GM18508 (cell line): ENCODE measurements at regions not wholly inside any gene's neighbourhood (a gene's known extent, or its start where the extent isn't known, plus 50 kb on each side); places are given as distances from the start of the nearest gene placed in this dataset.
"Not testable (repeated sequence)": the region's sequence is repeated elsewhere in the genome, so short reads cannot be mapped to it uniquely, and the experiment has no call there.

ENCODE experiments used
- ATAC-seq: cut with Tn5 transposase; IDR thresholded peaks from one replicate; pipeline ENCODE4 v1.9.1; 2021; ENCODE audit warnings: moderate number of reproducible peaks; ENCODE audit not compliant: insufficient read depth, unreplicated experiment

DNA sequence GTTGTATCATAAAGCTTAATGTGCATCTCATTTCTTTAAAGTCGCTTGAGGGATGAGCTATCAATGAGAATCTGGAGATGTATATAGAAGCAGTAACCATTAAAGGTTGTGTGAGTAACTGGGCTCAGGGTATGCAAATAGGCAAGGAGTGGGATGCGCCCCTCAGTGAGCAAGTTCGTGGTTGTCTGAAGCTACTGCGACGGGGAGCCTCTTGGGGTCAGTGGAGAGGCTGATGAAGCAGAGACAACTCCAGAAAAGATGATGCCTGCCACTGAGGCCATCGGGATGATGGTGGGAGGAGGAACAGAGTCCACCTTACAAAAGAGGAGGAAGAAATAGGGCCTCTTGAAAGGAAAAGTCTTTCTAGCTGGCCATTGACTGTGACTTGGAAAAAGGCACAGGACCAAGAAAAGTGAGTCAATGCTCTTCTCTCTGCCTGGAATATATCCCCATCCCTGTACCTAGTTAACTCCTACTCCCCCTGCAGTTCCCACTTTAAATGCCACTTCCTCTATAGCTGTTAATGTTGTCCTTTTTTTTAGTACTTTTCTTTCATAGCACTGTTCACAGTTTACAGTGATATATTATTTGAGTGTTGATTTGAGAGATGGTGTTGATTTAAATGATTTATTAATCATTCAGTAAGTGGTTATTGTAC lies 51.4 kb upstream of the LSM6 start:
- ATAC-seq, result peak; percentile 54

DNA sequence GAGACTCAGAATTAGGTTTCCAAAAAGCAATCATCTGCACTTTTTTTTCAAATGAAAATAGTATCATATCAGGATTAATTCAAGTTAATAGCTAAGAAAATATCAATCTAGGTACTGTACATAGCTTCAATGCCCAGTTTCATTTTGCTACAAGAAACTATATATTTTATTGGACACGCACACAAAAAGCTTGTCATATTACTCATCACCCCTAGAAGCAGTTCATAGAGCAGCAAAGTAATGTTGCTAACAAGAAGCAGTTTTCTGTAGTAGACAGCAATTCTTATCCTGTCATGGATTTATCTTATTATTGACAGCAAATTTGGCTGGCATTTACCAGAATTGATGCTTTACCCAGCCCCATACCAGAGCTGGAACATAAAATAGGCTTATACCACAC lies 52.3 kb upstream of the LSM6 start:
- no peak for ATAC-seq

DNA sequence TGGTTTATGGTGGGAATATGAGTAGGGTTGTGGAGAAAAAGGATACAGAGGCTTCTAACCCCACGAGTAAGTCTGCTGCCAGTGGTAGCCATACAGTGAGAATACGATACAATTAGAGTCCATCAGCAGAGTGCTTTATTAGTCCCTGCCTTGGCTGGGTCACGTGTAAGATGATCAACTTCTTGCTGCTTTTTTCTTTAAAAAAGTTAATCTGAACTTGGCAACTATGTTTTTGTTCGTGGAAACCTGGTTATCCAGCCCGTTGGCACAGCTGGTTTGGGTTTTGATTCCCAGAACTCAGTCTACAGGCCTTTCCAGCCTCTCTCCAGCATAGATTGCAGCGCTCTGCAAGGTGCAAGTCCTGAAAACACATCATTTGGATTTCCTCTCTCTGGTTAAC lies 53.1 kb upstream of the LSM6 start:
- ATAC-seq, result no peak

DNA sequence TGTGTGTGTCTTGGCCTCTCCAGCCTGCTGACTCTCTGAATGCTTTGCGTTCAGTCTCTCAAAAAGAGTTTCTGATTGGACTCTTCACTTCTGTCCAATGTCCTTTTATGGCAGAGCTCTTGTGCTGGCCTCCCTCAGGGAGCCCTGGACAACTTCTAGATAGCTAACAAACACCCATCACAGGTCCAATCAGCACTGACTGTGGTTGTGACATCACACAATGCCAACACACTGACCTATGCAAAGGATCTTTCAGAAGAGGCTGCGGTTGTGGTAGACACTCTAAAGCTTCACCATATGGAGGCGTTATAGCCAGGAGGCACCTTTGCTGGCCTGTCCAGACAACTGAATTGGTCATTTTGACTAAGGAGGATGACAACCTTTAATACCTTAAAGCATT lies 53.8 kb upstream of the LSM6 start:
- ATAC-seq, result no peak

DNA sequence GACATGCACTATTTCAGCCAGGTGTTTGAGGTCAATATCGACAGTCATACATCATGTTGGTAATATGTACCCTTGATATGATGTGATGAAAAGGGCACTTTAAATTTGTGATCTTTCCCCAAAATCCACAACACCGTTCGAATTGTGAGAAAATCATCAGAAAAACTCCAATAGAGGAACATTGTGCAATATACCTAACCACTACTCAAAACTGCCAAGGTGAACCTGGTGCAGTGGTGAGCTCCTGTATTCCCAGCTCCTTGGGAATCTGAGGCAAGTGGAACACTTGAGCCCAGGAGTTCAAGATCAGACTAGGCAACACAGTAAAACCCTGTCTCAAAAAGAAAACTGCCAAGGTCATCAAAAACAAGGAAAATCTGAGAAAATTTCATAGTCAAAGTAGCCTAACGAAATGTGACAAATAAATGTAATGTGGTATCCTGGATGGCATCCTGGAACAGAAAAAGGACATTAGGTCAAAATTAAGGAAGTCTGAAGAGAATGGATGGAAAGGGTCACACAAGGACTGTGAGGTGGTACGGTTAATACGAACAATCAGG lies 55.6 kb upstream of the LSM6 start:
- ATAC-seq, result no peak

DNA sequence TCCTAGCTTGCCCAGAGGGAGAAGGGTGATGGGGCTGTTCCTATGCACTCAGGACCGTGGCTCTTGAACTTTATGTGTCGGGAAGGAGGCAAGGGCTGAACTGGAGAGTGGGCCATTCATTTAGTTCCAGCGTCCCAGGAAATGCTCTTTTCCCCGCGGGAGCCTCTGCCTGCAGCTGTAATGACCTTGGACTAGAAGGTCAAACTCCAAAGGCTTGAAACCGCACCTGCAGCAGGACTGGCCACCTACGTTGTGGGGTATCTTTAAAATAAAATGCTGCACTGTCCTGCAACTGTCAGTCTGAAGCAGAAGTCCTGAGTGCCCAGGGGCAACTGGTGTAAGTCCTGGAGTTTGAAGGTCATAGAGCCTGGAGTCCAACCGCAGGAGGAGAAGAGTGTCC lies 61.5 kb upstream of the LSM6 start:
- no peak for ATAC-seq

DNA sequence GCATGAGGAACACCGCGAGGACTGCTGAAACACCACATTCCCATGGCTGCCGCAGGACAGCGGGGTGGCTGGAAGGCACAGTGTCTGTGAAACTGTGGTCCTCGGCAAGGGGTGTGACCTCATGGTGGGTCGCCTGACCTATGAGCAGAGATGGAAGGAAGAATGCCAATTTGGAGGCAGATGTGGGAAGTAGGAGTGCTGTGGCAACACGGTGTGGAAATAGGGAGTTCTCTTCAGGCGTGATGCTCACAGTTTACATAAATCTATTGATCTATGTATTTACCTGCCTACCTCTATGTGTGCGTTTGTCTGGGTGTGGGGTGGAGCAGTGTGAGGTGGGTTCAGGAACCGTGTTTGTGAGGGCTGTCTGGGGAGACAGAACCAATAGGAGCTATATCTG lies 62.3 kb upstream of the LSM6 start:
- no peak for ATAC-seq

DNA sequence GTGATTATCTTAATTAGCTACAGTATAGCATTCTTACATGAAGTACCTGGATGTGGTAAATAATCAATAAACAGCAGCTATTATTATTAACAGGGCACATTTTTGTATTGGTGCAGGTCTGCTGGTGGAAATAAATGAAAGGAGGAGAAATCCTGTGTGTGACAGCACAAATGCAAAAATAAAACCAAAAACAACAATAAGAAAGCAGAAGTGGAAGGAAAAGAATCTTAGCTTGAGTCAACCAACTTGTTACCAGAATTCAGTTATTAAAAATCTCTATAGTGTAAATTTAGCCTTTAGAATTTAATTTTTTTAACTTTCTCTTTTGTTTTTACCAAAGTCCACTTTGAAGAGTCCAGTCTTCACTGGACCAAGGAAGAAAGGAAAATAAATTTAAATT lies 63.1 kb upstream of the LSM6 start:
- ATAC-seq, result peak; percentile 58

DNA sequence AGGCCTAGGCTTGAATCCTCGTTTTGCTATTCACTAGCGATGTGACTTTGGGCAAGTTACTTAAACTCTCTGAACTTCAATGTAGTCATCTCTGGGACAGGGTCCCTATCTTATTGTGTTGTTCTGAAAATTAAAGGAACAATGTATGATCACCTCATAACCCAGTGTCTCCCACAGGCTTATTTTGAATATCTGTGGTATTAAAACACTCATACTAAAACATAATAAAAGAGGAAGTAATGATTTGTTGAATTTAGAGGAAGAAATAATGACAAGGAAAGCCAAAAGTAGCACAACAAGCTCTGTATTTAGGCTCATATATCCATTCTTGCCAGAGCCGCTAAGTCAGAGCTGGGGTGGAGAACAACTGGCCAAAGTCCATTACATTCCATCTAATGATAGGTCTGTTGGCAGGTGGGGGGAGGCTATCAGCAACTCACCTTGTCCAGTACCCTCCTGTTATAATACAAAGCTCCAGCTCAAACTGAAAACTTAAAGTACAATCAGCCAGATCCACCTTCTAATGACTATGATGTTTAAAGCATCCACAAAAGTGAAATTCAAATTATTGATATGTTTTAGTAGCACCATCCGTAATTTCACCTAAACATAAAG lies 64.5 kb upstream of the LSM6 start:
- no peak for ATAC-seq

DNA sequence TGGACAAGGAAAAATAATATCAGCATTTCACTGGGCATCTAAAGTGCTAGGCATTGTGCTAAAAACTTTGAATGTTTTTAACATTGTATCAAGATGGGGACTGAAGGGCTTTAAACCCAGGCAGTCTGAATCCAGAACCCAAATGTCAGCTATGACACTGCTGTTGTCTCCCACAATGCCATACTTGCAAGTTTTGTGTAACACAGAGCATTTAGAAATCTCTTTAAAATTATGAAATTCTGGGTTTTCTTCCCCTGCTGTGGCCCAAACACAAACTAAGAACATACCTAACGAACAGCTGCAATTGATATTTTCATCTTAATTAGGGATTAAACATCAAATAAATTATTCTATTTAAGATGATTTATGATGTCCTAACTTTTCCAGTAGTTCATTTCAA lies 66.8 kb upstream of the LSM6 start:
- ATAC-seq, result no peak

DNA sequence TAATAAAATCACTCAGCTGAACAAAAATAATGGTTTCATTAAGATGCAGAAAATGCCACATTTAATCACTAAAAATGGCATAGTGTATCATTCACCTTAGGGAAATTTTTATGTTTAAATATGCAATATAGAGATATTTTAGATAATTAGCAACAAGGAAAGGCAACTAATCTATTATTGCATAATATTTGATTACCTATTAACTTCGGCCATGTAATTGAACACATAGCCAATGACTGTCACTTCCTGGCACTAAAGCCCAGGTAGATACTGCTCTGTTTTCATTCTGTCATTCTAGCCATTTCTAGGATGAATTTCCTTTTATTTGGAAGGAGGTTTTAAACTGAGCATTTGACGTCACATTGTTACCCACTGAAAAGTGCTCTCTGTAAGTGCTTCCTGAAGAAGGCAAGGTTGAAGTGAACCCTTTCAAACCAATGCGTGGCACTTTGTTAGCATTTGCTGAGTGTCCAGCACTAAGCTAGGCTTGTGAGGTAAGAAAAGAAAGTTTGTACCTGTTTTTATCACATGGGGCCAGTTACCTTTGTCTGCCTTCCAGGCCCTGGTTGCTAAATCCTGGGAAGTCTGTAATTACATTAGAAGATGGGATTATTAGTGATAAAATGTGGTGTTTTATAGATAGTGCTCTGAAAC lies 67.8 kb upstream of the LSM6 start:
- ATAC-seq, result no peak

DNA sequence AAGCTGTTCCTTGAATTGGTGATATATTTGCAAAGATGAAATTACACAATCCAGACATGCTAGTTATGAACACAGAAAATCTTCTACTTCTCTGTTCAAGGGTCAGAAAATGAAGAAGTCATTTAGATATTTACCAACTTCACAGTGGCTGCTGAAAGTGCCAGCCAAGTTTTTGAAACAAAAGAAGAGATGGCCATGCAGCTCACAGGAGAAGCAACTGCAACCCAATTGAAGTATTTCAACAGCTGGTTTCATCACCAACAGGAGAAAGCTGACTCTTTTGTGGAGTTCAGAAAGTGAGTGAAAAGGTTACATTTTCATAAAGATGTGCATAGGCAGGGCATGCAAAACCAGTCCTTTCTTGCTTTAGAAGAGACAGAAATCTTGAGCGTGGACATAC lies 70.1 kb upstream of the LSM6 start:
- no peak for ATAC-seq

DNA sequence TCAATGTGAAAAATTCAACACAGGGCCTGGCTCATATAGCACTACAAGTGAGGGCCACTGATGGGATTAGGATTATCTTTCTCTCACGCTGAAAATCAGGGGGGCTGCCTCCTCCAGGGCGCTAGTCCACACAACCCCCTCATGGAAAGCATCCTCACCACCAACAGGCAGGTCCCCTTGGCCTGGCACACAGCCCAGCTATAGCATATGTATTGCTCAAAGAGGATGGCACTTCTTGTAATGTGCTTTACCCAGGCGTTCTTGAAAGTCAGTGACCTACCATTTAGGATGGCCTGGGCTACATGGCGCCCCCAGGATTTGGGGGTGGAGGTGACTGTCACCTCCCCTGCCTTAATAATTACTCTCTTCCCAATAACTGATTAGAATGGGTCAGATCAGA lies 71.0 kb upstream of the LSM6 start:
- ATAC-seq, result no peak

DNA sequence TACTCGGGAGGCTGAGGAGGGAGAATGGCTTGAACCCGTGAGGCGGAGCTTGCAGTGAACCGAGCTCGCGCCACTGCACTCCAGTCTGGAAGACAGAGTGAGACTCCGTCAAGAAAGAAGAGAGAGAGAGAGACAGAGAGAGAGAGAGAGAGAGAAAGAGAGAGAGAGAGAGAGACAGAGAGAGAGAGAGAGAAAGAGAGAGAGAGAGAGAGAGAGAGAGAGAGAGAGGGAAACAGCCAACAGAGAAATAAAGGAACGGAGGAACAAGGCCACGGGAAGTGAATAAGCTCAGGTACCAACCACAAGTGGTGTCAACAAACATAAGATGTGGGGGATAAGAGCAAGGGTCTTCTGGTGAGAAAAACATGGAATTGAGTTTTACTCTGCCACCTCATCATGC lies 71.5 kb upstream of the LSM6 start:
- ATAC-seq, result not testable (repeated sequence)

DNA sequence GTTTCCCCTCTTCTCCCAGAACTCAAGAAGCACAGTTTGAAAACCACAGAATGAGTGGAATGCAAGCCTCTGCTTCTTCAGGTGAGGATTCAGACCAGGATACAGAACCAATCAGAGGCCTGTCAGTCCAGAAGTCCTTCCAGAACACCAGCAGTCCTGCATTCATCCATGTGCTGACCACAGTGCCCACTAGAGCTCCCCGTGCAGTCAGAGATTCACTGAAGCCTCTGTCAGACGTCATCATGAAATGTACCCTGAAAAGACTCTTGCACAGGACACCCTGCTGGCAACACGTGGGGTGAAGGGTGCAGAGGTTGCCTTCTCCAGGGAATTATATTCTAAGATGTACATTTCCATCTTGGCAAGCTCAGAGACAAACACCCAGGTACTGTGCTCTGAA lies 75.9 kb upstream of the LSM6 start:
- no peak for ATAC-seq

DNA sequence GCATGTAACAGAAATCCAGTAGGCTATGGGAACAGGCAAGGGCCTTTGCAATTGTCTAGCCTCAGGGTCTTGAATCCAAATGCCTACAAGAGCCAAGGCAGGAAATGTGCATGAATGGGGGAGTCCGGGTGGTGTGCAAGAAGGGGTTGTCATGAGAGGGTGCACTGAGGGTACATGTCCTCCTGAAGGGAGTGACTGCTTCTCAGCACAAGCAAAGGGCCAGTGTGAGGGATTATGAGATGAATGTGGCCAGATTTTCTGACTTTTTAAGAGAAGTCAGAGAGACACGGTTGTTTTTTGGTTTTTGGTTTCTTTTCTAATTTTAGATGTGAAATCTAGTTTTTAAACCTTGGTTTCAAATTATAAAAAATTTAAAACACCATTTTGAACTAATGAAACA lies 76.5 kb upstream of the LSM6 start:
- peak; percentile 34 for ATAC-seq

DNA sequence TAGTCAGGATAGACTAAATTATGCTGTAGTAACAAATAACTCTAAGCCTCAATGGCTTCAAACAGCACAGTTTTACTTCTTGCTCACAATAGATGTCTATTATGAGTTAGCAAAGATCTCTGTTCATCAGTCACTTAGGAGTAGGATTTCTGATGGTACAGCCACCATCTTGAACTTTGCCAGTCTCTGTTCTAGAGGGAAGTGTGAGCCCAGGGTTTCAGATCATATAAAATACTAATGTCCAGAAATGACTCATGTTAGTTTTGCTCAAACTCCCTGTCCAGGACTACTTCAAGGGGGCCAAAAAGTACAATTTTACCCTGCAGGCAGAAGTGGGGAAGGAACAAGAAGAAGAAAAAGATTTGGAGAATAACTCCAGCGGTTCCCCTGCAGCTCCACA lies 77.1 kb upstream of the LSM6 start:
- peak; percentile 59 for ATAC-seq

DNA sequence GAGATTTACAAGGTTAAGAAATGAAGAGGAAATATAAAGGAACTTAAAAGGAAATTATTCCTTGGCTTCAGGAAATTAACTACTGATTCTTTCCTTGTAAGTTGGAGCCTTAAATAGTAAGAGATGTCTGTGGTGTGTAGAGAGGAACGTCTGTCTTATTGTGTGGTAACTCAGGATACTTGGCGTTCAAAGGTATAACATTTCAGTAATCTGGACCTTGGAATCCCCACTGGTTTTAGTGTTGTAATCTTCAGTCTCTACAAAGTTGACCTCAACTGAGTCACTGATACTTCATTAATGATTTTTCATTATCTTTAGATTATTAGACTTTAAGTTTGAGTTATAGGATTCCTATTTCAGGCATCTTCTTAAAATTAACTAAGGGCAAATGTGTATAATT lies 79.1 kb upstream of the LSM6 start:
- no peak for ATAC-seq

DNA sequence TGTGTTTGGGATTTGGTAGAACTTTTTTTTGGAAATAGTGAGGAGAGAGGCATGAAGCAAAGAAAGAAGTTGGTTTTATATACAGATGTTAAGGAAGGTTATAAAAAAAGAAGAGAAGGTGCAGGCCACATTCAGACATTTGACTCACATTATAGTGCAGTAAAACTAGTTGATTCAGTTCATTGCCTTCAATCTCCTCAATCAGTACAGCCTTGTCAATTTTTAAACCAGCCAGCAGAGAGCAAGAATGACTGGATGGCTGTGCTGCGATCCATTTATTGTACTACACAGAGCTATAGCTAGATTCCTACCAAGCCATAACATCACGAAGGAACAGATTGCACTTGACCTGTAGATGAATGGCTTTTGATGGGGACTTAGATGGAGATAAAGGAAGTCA lies 79.7 kb upstream of the LSM6 start:
- ATAC-seq, result no peak

DNA sequence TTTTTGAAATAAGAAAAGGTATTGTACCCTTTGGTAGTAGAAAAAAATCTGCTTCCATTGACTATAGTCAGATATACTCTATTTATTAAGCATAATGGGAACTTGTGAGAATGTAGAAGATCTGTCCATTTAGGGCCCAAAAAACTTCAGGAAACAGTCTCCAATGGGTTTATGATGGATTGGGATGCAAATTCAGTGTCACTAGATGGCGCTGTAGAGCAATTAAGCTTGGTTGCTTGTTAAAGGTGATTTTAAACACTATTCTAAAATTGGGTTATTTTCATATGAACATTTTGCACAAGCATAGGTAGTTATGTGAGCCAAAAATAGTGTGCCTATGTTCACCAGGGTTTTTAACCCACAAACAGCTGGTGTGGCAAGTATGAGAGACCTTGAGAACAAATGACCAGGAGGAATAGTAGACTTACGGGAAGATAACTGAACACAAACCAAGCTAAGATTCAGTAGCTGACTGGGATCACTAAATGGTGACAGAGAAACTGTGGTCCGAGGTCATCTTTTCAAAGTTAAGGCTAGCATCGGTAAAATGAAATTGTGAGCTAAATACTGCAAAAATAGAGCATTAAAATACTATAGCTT lies 80.3 kb upstream of the LSM6 start:
- no peak for ATAC-seq

DNA sequence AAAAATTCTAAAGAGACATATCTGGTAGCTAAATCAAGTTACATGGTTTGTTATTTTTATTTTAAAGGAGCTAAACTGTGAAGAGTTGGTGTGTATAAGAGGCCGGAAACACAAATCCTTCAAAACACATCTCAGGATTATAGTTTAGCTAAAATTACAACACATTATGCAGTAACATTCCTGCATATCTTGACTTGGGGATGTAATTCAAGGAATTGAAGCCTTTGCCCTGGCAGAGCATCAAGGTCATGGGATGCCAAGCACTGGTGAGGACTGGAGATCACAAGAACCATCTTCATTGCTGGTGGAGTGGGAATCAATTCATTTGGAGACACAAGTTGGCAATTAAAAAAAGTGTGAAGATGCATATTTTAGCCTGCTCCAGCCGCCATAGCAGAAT lies 86.8 kb upstream of the LSM6 start:
- no peak for ATAC-seq
